Activated gamma-delta T cell treated with Interleukin-2 at 50 U/mL for 16 hours (primary cell): ENCODE measurements at regions not wholly inside any gene's neighbourhood (a gene's known extent, or its start where the extent isn't known, plus 50 kb on each side); places are given as distances from the start of the nearest gene placed in this dataset.

Experiments
- DNase-seq: peaks from one replicate; pipeline ENCODE4 v3.0.0-alpha.2; 2020

DNA sequence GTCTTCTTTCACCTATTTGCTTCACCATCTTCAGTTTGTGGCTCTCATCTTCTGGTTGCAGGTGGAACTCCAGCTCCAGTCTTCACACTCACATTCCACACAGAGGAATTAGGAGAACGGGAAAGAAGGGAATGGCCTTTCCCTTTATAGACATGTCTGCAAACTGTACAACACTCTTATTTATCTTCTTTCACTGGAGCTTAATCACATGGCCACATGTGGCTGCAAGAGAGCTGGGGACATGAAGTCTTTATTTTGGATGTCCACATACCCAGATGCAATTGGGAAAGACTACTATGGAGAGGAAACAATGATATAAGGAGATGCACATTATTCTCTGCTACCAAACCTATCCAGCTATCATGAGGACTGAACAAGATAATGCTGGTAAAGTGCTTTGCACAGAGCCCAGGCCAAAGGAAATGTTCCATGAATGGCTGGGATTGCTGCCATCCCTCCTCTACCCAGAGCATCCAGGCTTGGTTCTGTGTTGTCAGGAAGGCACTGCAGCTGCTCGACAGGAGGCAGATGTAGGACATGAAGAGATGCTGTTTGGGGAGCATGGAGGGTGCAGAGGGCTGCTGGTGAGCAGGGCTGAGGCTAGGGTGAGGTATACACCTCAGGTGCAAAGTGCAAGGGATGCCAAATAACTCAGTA, 183.8 kb upstream of the TBX20 start:
- no peak for DNase-seq

DNA sequence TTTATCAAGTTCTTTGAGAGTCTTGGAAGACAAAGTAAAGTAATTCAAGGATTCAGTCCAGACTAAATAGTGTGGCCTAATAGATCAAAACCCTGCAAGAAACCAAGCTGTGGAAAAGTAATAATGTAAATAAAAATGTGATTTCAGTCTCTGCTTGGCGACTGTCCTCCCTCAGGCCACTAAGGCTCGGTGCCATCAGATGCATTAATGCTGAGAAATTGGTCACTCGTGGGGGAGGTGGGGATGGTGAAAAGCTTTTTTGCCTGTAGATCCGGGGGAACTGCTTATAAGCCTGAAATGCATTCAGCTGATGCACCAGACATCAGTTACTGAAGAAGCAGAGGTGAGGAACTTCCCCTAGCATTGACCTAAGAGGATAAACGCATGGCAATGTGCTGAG, 182.6 kb upstream of the TBX20 start:
- no peak for DNase-seq

DNA sequence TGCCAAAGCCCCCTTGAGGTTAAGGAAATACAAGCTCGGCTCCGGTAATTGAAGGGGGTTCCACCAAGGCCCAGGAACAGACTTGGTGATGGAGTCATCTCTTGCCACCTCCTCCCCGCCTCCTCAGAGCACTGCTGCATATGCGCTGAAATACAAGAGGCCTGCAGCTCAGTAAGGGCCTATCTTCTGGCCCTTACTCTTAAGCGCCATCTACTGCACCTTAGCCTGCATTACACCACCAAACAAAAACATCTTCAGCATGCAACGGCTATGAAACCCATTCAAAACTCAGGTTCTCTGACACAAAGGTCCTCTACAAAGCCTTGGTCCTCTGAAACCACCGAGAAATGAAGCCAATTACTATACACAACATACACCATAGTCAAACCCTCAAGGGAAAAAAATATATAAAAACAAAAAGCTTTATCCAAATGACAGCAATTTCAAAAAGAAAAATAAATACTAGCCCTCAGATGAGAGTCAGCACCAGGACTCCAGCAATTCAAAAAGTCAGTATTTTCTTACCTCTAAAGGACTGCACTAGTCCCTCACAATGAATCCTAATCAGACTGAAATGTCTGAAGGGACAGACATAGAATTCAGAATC, 176.8 kb upstream of the TBX20 start:
- DNase-seq = no peak

DNA sequence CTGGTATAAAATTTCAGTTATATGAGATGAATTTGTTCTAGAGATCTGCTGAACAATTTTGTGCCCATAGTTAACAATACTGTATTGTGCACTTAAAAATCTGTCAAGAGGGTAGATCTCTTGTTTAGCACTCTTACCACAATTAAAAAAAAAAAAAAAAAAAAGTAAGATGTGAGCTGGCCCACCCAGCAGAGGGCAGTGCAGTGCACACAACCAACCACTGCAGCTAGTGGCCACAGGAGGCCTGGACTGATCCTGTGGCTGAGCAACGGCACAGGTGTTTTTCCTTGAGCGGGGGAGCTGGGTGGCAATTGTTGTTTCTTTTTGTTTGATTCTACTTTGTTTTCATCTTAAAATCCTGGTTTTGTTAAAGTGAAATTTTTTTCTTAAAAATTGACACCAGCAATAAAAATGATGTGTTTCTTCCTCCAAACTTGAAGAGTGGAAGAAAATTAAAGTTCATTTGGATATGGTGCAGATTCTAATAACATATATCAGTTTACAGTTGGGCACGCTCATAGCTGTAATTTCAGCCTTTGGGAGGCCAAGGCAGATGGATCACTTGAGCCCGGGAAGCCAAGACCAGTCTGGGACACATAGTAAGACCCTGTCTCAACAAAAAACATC, 171.1 kb upstream of the TBX20 start:
- peak; percentile 39 for DNase-seq

DNA sequence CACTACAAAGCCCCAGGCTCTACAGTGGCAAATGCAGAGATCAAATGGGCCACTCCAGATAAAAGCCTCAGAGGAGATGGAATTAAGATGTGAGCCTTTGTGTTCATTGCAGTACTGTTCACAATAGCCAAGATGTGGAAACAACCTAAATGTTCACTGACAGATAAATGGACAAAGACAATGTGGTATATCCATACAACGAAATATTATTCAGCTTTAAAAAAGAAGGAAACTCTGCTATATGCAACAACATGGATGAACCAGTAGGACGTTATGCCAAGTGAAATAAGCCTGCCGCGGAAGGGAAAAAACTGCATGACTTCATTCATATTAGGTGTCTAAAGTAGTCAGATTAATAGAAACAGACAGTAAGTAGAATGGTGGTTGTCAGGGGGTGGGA, 170.5 kb upstream of the TBX20 start:
- DNase-seq = no peak

DNA sequence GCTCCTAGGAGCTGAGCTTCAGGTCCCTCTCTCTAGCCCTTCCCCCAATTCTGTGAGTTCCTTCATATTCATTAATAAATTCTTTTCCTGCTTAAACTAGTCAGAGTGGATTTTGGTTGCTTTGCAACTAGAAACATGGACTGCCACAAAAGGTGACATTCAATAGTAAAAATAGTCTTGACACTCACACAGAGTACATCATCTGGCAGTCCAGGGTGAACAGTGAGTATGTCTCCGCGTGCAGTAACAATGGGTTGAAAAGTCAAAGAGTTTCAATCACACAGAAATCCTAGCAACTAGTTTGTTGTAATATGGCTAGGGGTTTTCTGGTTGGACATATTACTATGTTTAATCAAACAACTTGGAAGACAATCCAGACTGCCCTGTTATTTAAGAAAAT, 168.8 kb upstream of the TBX20 start:
- DNase-seq = no peak

DNA sequence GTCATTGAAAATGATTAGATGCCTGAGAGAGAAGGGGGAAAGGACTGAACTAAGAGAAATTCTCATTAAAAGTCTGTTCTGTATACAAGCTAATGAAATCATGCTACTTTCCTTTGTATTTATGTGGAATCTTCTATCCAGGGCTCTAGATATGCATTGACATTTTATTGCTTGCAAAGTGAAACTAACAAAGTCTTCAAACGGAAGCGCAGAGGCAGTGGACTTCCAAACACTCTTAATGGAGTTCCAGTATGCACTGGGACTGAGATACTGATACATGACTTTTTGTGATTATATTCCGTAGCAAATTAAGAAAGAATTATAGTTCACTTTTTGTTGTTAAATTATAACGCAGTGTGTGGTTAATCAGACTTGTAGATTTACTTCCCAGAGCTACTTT, 166.8 kb upstream of the TBX20 start:
- no peak for DNase-seq

DNA sequence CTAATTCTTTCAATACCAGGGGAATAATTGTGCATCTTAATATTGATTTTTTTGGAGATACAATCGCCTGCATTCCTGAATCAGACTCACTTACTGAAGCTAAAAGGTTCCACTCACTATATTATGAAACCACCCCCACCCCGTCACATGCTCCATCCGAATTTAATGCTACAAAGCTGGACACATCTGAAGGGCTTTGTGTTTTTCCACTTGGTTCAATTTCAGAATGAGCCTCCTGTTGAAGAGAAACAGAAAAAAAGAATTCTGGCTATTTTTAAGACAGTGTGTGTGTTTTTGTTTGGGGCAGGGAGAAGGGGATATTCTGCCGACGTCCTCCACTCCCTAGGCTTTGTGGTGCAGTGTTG, 165.5 kb upstream of the TBX20 start:
- DNase-seq = no peak

DNA sequence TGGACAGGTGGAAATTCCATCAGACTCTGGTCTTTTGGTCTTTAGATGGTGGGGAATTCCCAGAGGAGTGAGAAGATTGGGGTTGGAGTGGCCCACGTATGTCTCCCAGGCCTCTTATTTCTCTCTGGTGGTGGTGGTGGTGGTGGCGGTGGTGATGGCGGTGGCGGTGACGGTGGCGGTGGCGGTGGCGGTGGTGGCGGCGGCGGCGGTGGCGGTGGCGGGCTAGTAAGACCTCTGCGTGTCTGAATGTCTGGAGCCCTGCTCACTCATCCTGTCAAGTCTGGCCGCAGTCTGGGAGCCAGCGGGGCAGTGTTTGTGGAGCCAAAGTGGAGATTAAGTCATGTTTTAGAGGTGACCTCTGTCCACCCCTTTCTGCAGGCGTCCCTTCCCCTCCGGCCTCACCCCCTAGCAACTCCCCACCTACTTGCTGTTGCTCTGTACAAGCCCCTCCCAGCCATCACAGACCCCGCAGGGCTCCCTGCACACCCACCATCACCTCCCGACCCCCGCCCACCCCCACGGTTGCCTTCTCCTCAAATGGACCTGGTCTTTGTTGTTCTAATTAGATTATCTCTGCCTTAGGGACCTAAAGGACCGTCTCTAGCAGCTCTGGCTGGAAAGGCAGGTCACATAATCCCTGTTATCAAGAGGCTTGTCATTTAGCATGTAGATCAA, 165.0 kb upstream of the TBX20 start:
- no peak for DNase-seq

DNA sequence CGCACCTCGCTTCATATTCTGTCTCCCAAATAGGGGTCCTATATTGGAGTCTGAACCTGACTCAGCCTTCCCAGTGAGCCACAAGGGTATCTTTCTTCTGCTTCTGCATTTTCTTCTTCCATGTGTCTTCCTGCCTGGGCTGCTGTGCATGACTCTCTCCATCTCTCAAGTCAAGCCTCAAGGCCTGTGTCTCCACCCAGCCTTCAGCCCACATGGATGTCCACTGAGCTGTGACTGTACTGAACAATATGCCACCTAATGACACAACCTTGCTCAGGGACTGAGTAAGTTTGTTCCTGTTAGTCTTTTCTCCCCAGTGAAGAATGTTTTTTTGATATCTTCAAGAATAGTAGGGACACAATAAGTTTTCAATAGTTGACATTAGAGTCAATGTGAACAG, 162.7 kb upstream of the TBX20 start:
- no peak for DNase-seq

DNA sequence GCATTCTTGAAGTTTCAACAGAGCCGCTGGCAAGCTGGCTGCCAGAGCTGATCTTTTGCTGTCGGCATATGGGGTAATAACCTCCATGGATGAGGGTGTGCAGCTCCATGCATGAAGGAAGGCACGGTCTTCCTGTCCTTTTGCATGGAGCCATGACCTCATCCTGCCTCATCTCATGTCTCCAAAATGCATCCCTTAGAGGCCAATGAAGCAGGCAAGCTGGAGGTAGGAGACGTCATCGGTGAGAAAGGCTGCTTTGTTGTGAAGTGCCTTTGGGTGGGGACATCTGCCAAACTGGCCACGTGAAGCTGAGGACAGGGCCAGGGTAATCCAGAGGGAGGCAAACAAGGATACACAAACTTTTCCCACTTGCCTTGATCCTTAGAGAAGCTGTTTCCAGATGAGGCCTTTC, 161.5 kb upstream of the TBX20 start:
- DNase-seq = no peak

DNA sequence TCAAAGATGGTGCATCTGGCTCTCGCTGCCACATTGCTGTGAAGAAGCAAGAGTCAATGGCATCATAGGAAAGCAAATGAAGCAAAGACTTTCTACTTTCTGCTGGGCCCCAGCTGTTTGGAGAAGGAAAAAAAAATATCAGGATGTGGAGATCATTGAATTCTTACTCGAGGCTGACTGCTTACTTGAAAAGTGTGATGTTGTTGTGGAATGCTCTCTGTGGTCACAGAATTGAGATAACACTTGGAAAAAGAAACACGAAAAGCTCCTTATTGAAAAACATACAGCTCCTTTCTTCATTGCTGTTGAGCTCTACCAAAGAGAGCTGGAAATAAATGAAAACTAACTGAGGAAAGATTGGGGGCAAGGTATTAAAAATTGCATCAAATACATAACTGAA, 157.4 kb upstream of the TBX20 start:
- DNase-seq = no peak

DNA sequence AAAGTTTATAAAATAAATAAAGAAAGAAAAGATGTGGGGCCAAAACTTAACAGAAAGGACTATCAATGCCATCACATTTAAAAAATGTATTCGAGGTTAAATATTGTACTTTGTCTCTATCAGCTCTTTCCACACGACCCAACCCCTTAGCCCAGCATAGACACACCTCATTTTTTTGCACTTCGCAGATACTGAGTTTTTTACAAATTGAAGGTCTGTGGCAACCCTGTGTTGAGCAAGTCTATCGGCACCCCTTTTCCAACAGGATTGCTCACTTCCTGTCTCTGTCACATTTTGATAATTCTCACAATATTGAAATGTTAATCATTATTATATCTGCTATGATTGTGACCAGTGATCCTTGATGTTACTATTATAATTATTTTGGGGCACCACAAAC, 151.6 kb upstream of the TBX20 start:
- no peak for DNase-seq

DNA sequence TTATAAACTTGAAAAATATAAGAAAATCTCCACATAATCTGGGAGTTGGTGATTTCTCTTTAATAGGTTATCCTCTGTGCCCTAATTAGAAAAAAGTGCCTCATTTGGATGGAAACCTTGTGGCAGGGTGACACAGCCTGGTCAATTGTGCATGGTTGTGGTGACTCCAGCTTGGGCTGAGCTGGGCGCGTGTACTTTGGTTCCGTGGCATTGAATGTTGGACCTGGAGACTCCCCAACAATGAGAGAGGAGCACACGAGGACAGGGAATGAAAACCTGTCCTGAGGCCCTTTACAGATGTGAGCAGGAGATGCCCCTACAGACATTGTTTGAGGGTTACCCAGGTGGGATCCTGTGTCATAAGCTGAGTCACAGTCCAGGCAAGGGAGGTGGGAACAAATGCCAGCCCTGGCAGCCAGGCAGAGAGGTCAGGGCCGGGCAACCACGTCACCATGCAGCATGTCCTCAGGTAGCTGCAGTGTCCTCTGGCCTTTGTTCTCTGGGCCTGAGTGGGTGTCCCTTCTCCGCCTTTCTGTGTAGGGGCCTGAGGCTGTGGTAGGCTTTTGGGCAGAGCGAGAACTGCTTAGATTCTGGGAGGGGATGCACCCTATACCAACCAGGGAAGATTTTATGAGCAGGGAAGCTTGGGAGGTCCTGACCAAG, 147.4 kb upstream of the TBX20 start:
- DNase-seq = no peak

DNA sequence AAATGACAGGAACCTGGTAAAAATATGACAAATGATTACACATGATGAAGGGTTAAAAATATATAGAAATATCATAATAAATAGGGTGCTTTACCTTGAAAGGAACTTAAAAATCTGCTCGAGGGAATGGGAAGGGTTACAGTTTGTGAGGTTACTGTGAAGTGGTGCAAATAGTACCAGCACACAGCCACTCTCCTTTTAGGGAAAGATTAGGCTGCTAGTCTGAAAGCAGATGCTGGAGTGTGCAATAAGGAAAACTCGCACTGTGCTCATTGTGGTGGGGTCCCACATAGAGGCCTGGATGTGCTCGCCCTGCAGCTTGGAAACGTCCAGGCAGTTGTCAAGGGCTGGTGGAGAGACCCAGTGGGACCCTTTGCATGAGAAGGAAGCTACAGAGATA, 145.9 kb upstream of the TBX20 start:
- DNase-seq = no peak

DNA sequence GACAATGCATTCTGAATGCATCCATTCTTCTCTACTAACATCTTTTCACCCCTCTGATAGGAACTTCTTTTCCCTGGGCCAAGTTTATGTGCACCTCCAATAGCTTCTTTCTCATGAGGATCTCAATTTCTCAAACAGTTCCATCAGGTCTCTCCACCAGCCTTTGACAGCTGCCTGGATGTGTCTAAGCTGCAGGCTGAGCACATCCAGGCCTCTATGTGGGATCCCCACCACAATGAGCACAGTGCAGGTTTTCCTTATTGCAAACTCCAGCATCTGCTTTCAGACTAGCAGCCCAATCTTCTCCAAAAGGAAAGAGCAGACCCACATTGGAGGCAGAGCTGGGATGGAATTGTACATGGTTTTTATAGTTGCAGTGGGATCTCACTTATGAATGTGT, 145.3 kb upstream of the TBX20 start:
- no peak for DNase-seq

DNA sequence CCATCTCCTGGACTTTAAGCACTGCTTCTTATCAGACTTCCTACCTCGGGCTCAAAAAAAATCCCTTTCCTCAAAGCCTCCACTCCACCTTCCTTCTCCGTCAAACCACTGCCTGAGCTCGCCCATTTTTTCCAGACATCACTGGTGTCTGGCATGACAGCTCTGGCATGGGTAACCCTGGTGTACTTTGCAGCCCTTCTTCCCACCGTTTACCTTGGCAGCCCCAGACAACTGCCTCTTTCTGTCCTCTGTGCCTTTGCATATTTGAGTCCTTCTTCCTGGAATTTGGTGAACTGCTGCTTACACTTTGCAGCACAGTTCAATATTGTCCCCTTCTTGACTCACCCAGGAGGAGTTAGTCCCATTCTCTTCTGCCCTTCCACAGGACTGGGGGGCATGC, 144.6 kb upstream of the TBX20 start:
- no peak for DNase-seq

DNA sequence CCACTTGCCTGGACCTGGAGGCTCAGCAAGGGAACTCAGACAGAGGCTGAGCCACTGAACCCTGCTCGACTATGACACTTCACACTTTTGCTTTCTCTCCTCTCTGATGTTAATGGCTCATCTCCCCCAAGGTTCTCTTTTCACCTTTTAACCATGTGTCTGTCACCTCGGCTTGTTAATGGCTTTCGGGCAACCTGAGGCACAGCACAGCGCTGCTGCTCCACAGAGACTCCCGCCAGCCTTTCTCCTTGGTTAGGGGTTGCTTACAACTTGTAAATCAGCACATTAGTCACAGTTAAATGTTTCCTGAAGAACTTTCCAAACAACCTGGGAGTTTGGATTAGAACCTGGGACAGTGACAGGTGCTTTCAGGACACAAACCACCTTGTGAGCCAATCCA, 136.2 kb upstream of the TBX20 start:
- no peak for DNase-seq

DNA sequence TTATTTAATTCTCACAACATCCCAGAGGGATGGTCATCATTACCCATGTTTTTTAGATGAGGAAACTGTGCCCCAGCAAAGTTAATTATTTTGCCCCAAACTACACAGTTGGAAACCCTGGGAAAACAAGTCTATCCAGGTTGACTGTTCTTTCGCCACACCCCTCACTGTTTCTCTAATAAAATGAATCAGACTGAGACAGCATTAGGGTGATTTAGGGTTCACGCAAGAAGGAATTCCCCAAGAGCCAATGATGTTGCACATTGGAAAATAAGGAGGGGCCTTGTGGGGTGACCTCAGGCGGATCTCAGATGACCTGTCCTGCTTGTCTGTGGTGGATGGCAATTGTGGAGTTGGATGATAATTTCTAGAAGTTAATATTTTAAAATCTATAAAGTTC, 135.7 kb upstream of the TBX20 start:
- no peak for DNase-seq

DNA sequence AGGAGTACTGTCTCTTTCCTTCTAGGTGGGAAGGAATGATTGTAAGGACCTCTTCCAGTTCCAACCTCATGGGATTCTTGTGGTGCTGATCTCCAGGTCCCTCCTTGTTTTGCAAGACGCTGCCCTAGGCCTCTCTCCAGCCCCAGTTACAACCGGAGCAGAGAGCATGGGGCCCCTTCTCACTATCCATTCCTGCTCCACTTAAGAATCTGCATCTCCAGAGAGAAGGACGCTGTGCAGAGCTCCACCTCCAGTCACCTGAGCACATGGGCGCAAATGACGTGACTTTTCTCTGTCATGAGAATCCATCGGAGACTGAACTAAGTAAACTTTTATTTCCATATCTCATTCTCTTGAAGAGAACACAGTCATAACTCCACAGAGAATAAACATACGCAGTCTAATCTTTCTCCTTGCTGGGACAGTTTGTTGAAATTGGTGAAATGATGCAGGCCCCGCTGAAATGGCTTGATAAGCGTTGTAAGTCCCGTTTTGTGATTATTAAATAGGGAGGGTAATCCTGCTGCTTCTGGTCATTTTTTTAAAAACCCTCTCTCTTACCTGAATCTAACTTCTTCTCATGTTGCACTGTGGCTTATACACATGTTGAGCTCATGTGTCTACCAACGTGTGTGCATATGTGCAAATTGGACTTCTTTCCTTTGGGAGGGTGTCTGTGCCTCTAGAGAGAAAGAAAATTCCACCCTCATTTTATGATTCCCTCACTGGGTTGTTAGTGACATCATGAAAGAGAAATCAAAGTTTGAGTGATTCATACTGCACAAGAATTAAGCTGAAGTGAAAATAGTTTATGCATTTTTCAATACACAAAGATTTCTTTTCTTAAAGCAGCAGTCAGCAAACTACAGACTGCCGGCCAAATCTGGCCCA, 133.2 kb upstream of the TBX20 start:
- DNase-seq = no peak

DNA sequence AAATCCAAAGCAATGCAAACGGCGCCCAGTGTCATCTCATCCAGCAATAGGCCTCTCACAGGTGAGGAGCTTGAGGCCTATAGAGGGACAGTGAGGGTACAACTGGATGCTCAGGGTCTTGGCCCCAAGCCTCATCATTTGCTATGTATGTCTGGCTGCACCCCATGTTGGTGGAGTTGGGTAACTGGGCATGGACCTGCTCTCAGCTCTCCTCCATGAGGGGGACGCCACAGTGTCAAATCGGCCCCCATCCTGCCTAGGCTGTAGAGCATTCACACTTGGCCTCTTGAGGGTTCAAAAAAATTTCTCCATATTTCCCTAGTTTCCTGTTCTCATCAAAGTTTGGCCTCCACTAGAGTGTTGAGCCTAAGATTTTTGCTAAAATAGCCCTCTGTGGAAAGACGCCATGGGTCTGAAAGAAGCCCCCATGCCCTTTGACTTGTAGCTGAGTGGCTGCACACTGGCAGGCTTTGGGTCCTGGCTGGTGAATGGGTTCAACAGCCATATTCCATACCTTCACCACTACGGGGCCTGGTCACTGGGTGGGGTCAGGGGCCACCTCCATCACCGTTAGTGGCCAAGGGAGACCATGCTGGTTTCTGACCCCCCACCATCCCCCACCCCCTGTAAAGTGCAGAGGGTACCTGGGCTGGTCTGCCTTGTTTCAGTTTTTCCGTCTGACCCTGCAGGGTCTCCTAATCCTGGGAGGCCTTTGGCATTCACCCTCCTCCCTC, 132.3 kb upstream of the TBX20 start:
- DNase-seq = no peak
